ENCODE measurements at regions not wholly inside any gene's neighbourhood (a gene's known extent, or its start where the extent isn't known, plus 50 kb on each side); places are given as distances from the start of the nearest gene placed in this dataset.

DNA sequence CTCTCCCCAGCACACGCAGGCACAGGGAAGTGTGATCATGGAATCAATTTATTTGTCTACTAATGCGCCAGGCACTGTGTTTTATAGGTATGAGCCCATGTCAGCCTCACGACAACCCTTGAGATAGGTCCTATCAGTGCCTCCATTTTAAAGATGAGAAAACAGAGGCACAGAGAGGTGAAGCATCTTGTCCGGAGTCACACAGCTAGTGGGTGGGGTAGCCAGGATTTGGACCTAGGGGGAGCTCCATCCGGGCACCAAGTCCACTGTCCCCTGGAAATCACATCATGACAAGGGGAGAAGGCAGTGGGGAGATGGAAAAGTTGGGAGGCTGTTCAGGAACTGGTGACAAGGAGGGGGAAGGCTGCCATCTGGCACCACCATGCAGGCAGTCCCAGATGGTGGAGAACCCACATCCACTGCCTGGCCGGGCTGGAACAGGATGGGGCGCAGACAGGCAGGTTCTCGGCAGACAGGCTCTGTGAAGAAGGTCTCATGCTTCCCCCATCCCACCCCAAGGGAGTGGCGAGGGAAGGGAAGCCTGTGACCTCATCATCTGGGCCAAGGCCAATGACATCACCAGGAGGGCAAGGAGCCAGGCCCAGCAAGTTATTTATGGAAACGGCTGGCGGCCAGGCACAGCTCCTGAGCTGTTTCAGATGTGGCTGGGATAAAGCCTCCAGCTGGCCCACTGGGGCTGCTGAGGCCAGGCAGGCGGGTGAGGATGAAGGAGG, 126.0 kb upstream of the SDK2 start:
- Mint-ChIP-seq H3K27ac (no peak overlapping the region), H3K27me3 (ENCODE audit: insufficient read depth, low read depth) (peaks cover 10% of the 10 kb centered on the region)
- no peaks in the 10 kb centered on the region for H4K20me1 ChIP-seq (ENCODE audit: low read depth)

DNA sequence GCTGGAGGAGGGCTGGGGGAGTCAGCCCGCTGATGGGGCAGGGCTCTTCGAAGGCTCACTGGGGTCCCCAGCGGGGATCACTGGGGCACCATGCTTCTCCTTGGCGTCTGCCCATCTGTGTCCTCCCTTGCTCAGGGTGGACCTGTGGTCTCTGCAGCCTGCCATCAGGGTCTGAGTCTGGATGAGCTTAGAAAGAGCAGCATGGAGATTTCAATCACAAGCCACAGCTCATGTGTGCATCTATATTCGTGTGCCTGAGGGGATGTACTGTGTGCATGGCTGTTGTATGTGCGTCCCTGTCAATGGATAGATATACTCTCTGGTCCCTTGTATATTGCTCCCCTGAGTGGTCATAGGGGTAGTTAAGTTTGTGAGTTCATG, 126.6 kb upstream of the SDK2 start:
- no peak overlapping the region for H3K4me3 ChIP-seq
- peak overlapping the region; percentile 3 for H3K27ac Mint-ChIP-seq
- no peak overlapping the region for H2AFZ ChIP-seq (replicated peaks)
- peaks cover 10% of the 10 kb centered on the region for H3K27me3 Mint-ChIP-seq (ENCODE audit: insufficient read depth, low read depth)
- H3K27ac ChIP-seq, result no peak overlapping the region
- no peaks in the 10 kb centered on the region for H3K27me3 ChIP-seq
- TF ChIP-seq, protein P1, sequence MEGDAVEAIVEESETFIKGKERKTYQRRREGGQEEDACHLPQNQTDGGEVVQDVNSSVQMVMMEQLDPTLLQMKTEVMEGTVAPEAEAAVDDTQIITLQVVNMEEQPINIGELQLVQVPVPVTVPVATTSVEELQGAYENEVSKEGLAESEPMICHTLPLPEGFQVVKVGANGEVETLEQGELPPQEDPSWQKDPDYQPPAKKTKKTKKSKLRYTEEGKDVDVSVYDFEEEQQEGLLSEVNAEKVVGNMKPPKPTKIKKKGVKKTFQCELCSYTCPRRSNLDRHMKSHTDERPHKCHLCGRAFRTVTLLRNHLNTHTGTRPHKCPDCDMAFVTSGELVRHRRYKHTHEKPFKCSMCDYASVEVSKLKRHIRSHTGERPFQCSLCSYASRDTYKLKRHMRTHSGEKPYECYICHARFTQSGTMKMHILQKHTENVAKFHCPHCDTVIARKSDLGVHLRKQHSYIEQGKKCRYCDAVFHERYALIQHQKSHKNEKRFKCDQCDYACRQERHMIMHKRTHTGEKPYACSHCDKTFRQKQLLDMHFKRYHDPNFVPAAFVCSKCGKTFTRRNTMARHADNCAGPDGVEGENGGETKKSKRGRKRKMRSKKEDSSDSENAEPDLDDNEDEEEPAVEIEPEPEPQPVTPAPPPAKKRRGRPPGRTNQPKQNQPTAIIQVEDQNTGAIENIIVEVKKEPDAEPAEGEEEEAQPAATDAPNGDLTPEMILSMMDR (IDR thresholded peaks at IDR 0.05), result no peak
- TF ChIP-seq EZH2 (IDR thresholded peaks at IDR 0.05) (no peak), EZH2phosphoT487 (IDR thresholded peaks at IDR 0.05) (no peak)
- H3K4me3 Mint-ChIP-seq, result no peak overlapping the region
- no peaks in the 10 kb centered on the region for H3K79me2 ChIP-seq (ENCODE audit: low read depth)
- peaks cover 7% of the 10 kb centered on the region for H3K9me3 Mint-ChIP-seq
- peaks cover 6% of the 10 kb centered on the region for H3K4me1 ChIP-seq
- H3K9ac ChIP-seq, result no peak overlapping the region
- no peaks in the 10 kb centered on the region for H3K36me3 Mint-ChIP-seq
- no peaks in the 10 kb centered on the region for H3K9me3 ChIP-seq (ENCODE audit: low read depth)
- no peaks in the 10 kb centered on the region for H3K36me3 ChIP-seq
- DNase-seq (ENCODE audit: low spot score), result no peak
- H3K4me2 ChIP-seq, result no peak overlapping the region
- no peaks in the 10 kb centered on the region for H4K20me1 ChIP-seq (ENCODE audit: low read depth)
- no peaks in the 10 kb centered on the region for H3F3A ChIP-seq (ENCODE audit: low read depth)
- H3K4me1 Mint-ChIP-seq, result peaks cover 22% of the 10 kb centered on the region

More for the DNA sequence above, 126.0 kb upstream of the SDK2 start:
- DNase-seq (ENCODE audit: low spot score), result no peak
- Mint-ChIP-seq H3K36me3 (no peaks in the 10 kb centered on the region), H3K4me3 (peak overlapping the region; percentile 37), H3K4me1 (peaks cover 22% of the 10 kb centered on the region), H3K9me3 (peaks cover 4% of the 10 kb centered on the region)
- Histone ChIP-seq H3F3A (ENCODE audit: low read depth) (no peaks in the 10 kb centered on the region), H3K9me3 (ENCODE audit: low read depth) (no peaks in the 10 kb centered on the region), H3K9ac (no peak overlapping the region), H2AFZ (replicated peaks) (no peak overlapping the region), H3K4me3 (no peak overlapping the region), H3K36me3 (no peaks in the 10 kb centered on the region), H3K27me3 (no peaks in the 10 kb centered on the region), H3K4me2 (no peak overlapping the region), H3K4me1 (peaks cover 6% of the 10 kb centered on the region), H3K79me2 (ENCODE audit: low read depth) (no peaks in the 10 kb centered on the region), H3K27ac (no peak overlapping the region)
- TF ChIP-seq, protein P1 (IDR thresholded peaks at IDR 0.05), result no peak
- TF ChIP-seq EZH2phosphoT487 (IDR thresholded peaks at IDR 0.05) (no peak), EZH2 (IDR thresholded peaks at IDR 0.05) (no peak)

DNA sequence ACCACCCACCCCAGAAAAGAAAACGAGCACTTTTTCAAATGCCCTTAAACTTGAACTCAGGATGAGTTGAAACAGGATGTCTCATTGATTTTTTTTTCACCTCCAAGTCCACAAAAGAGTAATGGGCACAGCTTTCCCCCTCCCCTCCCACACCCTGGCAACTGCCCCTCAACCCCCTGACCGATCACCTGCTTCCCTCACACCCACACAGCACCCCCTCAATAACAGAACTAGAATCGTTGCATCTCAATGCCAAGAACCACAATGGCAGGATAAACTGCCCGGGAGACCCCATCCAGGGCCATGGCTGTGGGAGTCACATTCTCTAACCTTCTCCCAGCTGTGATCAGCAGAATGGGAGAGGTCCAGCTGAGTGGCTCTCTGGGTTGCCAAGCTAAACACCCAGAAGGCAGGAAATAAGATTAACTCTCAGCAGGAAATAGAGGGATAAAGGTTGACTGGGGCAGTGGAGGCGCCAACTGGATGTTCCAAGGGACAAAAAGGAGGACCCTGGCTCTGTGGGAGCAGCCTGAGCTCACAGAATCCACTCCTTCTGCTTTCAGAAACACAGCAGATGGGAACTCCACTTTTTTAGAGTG, 128.0 kb upstream of the SDK2 start:
- H3K27me3 Mint-ChIP-seq (ENCODE audit: insufficient read depth, low read depth), result peaks cover 10% of the 10 kb centered on the region

More for the DNA sequence above, 128.0 kb upstream of the SDK2 start:
- H2AFZ ChIP-seq (replicated peaks), result no peak overlapping the region
- H3K27ac ChIP-seq, result no peak overlapping the region
- Mint-ChIP-seq H3K27ac (no peak overlapping the region), H3K4me1 (peaks cover 20% of the 10 kb centered on the region), H3K9me3 (peaks cover 7% of the 10 kb centered on the region), H3K4me3 (no peak overlapping the region), H3K36me3 (peaks cover 2% of the 10 kb centered on the region)
- H3F3A ChIP-seq (ENCODE audit: low read depth), result no peaks in the 10 kb centered on the region
- H3K4me3 ChIP-seq, result no peak overlapping the region
- H3K4me1 ChIP-seq, result peaks cover 6% of the 10 kb centered on the region
- H3K36me3 ChIP-seq, result no peaks in the 10 kb centered on the region
- H3K9me3 ChIP-seq (ENCODE audit: low read depth), result no peaks in the 10 kb centered on the region
- no peaks in the 10 kb centered on the region for H3K79me2 ChIP-seq (ENCODE audit: low read depth)
- no peaks in the 10 kb centered on the region for H3K27me3 ChIP-seq
- no peak overlapping the region for H3K4me2 ChIP-seq
- TF ChIP-seq EZH2phosphoT487 (IDR thresholded peaks at IDR 0.05), result no peak
- TF ChIP-seq, protein P1 (IDR thresholded peaks at IDR 0.05), result no peak
- no peak for TF ChIP-seq EZH2 (IDR thresholded peaks at IDR 0.05)
- no peak for DNase-seq (ENCODE audit: low spot score)
- no peak overlapping the region for H3K9ac ChIP-seq
- H4K20me1 ChIP-seq (ENCODE audit: low read depth), result no peaks in the 10 kb centered on the region

All from neural progenitor cell (in vitro differentiated cells).